Erythroblast (primary cell): ENCODE measurements at regions not wholly inside any gene's neighbourhood (a gene's known extent, or its start where the extent isn't known, plus 50 kb on each side); places are given as distances from the start of the nearest gene placed in this dataset.

Experiments
- GATA1 ChIP-seq: IDR thresholded peaks from 2 replicates; pipeline ENCODE4 v1.6.1; 2011; ENCODE audit warnings: low read depth, mild to moderate bottlenecking, control low read depth, low read length, moderate library complexity
- POLR2A ChIP-seq: IDR thresholded peaks from 2 replicates; pipeline ENCODE4 v1.6.1; 2011; ENCODE audit warnings: mild to moderate bottlenecking, low read length

GRCh38 chr2:226405465-226405864 is 394.2 kb downstream of the IRS1 start:
- TF ChIP-seq POLR2A (no peak), GATA1 (no peak)
